Loucy (cell line): ENCODE measurements at regions not wholly inside any gene's neighbourhood (a gene's known extent, or its start where the extent isn't known, plus 50 kb on each side); places are given as distances from the start of the nearest gene placed in this dataset.

Source experiments
- CTCF ChIP-seq: fragments of 200-600 bp; sonication (generic); conservative IDR thresholded peaks from 2 replicates; pipeline ENCODE4 v1.5.1; 2014; ENCODE audit warnings: mild to moderate bottlenecking, antibody characterized with exemption, low read length
- EZH2phosphoT487 ChIP-seq: fragments of 200-600 bp; IDR thresholded peaks from 2 replicates; pipeline ENCODE4 v1.6.1; 2018; ENCODE audit warnings: antibody characterized with exemption, mild to moderate bottlenecking, moderate library complexity, borderline replicate concordance

DNA sequence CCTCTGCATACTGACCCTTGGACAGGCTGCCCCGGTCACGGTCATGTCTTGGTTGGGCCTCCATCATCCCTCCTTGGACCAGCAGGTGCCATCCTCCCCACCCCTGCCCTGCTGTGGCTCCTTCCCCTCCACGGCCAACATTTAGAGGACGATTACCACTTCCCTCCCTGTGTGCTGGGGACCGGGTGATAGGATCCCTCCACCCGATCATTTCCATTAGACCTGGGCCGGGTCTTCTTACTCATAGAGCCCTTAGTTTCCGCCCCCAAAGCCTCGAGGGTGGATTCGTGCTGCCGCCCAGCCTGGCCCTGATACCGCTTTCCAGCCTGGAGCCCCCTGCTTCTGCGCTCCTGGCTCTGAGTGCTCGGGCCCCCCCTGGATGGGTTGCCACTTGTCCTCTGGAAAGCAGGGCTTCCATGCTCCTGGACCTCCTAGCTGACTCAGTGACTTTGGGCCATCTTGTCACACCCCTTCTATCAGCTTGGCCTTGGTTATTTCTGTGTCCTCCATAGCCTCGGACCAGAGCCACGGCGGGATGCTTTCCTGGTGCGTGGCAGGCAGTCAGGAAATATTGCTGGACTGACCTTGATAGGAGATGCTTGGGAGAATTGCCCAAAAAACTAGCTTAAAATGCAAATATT is 171.4 kb downstream of the SEC14L1 start:
- TF ChIP-seq CTCF, result no peak
- TF ChIP-seq EZH2phosphoT487, result no peak
